WTC11 (cell line): ENCODE measurements at regions not wholly inside any gene's neighbourhood (a gene's known extent, or its start where the extent isn't known, plus 50 kb on each side); places are given as distances from the start of the nearest gene placed in this dataset.

ENCODE experiments used
- ATAC-seq: fragments of 200-7000 bp; cut with Tn5 transposase; 2 replicates; pipeline ENCODE4 v1.10.0; 2021; ENCODE audit warnings: mild to moderate bottlenecking, moderate library complexity
- CTCF ChIA-PET: fragments of 300-600 bp; sonication (Branson Sonifier 250); formaldehyde crosslinking; loops from one replicate; lab custom pipeline; 2021; ENCODE audit warnings: antibody characterized with exemption; lab: Charles Lee
- POLR2A ChIA-PET: fragments of 350-600 bp; sonication (Branson Sonifier 250); formaldehyde crosslinking; loops from one replicate; lab custom pipeline; 2021; ENCODE audit warnings: antibody characterized with exemption; lab: Charles Lee
- DNase-seq: peaks from one replicate; pipeline ENCODE4 v3.0.0; 2021; ENCODE audit warnings: low spot score
- H3K27ac Mint-ChIP-seq: 2 replicates; pipeline ENCODE4 v1.8.0; 2021; ENCODE audit warnings: mixed read lengths
- H3K27me3 Mint-ChIP-seq: 2 replicates; pipeline ENCODE4 v1.8.0; 2021; ENCODE audit warnings: low read depth, mild to moderate bottlenecking, moderate library complexity, mixed read lengths
- H3K36me3 Mint-ChIP-seq: 2 replicates; pipeline ENCODE4 v1.8.0; 2021; ENCODE audit warnings: mixed read lengths
- H3K4me1 Mint-ChIP-seq: 2 replicates; pipeline ENCODE4 v1.8.0; 2022; ENCODE audit warnings: mixed read lengths
- H3K4me3 Mint-ChIP-seq: 2 replicates; pipeline ENCODE4 v1.8.0; 2021; ENCODE audit warnings: mild to moderate bottlenecking, moderate library complexity, mixed read lengths
- H3K9me3 Mint-ChIP-seq: 2 replicates; pipeline ENCODE4 v1.8.0; 2021; ENCODE audit warnings: mixed read lengths
- EMX1 ChIP-seq: fragments of 250-450 bp; sonication (Bioruptor Pico); IDR thresholded peaks from 2 replicates; pipeline ENCODE4 v1.8.0; 2021; ENCODE audit warnings: mild to moderate bottlenecking
- ETV6 ChIP-seq: sonication (generic); formaldehyde crosslinking; IDR thresholded peaks from 2 replicates; pipeline ENCODE4 v1.8.1; 2022; ENCODE audit warnings: mild to moderate bottlenecking, missing genetic modification reagents
- JUN ChIP-seq: sonication (generic); formaldehyde crosslinking; IDR thresholded peaks from 2 replicates; pipeline ENCODE4 v1.8.0; 2023; ENCODE audit warnings: mild to moderate bottlenecking, missing genetic modification reagents
- MYBL2 ChIP-seq: sonication (generic); formaldehyde crosslinking; IDR thresholded peaks from 2 replicates; pipeline ENCODE4 v1.8.1; 2023; ENCODE audit warnings: mild to moderate bottlenecking, moderate library complexity, missing genetic modification reagents
- NR1H2 ChIP-seq: sonication (generic); formaldehyde crosslinking; IDR thresholded peaks from 2 replicates; pipeline ENCODE4 v1.9.0; 2021; ENCODE audit warnings: mild to moderate bottlenecking, moderate library complexity, missing genetic modification reagents
- NR2C2 ChIP-seq: sonication (generic); formaldehyde crosslinking; IDR thresholded peaks from 2 replicates; pipeline ENCODE4 v1.8.0; 2022; ENCODE audit warnings: mild to moderate bottlenecking, missing genetic modification reagents
- NR3C1 ChIP-seq: sonication (generic); formaldehyde crosslinking; conservative IDR thresholded peaks from 2 replicates; pipeline ENCODE4 v1.8.1; 2023; ENCODE audit warnings: low read depth, mild to moderate bottlenecking, missing genetic modification reagents
- SMAD3 ChIP-seq: sonication (generic); formaldehyde crosslinking; IDR thresholded peaks from 2 replicates; pipeline ENCODE4 v1.8.0; 2022; ENCODE audit warnings: missing genetic modification reagents, mild to moderate bottlenecking, borderline replicate concordance
- SOX15 ChIP-seq: fragments of 250-450 bp; sonication (Bioruptor Pico); IDR thresholded peaks from 2 replicates; pipeline ENCODE4 v1.9.0; 2021; ENCODE audit warnings: mild to moderate bottlenecking
- TP53 ChIP-seq: sonication (generic); formaldehyde crosslinking; IDR thresholded peaks from 2 replicates; pipeline ENCODE4 v1.8.1; 2023; ENCODE audit warnings: mild to moderate bottlenecking, missing genetic modification reagents
- ZNF232 ChIP-seq: sonication (generic); formaldehyde crosslinking; IDR thresholded peaks from 2 replicates; pipeline ENCODE4 v1.8.0; 2022; ENCODE audit warnings: mild to moderate bottlenecking, missing genetic modification reagents
- ZNF317 ChIP-seq: sonication (generic); formaldehyde crosslinking; IDR thresholded peaks from 2 replicates; pipeline ENCODE4 v1.8.1; 2023; ENCODE audit warnings: low read depth, mild to moderate bottlenecking, moderate library complexity, missing genetic modification reagents, borderline replicate concordance
- ZNF396 ChIP-seq: fragments of 250-450 bp; sonication (Bioruptor Pico); IDR thresholded peaks from 2 replicates; pipeline ENCODE4 v1.8.0; 2021; ENCODE audit warnings: mild to moderate bottlenecking, moderate library complexity, borderline replicate concordance
- TF ChIP-seq, protein P1 (sequence below): sonication (generic); formaldehyde crosslinking; conservative IDR thresholded peaks from 2 replicates; pipeline ENCODE4 v1.8.1; 2022; ENCODE audit warnings: mild to moderate bottlenecking, missing genetic modification reagents
- TF ChIP-seq, protein P2 (sequence below): sonication (generic); formaldehyde crosslinking; IDR thresholded peaks from 2 replicates; pipeline ENCODE4 v1.8.1; 2023; ENCODE audit warnings: mild to moderate bottlenecking, missing genetic modification reagents
- TF ChIP-seq, protein P3 (sequence below): fragments of 250-450 bp; sonication (Bioruptor Pico); IDR thresholded peaks from 2 replicates; pipeline ENCODE4 v1.8.0; 2021; ENCODE audit warnings: mild to moderate bottlenecking
- TF ChIP-seq, protein P4 (sequence below): fragments of 250-450 bp; sonication (Bioruptor Pico); IDR thresholded peaks from 2 replicates; pipeline ENCODE4 v1.9.0; 2021; ENCODE audit warnings: mild to moderate bottlenecking
- TF ChIP-seq, protein P5 (sequence below): sonication (generic); formaldehyde crosslinking; IDR thresholded peaks from 2 replicates; pipeline ENCODE4 v1.8.0; 2023; ENCODE audit warnings: mild to moderate bottlenecking, missing genetic modification reagents
- TF ChIP-seq, protein P6 (sequence below): fragments of 200-600 bp; IDR thresholded peaks from 2 replicates; pipeline ENCODE4 v1.8.0; 2022; ENCODE audit warnings: antibody characterized with exemption
- TF ChIP-seq, protein P7 (sequence below): sonication (generic); formaldehyde crosslinking; IDR thresholded peaks from 2 replicates; pipeline ENCODE4 v1.8.1; 2023; ENCODE audit warnings: mild to moderate bottlenecking, missing genetic modification reagents

DNA sequence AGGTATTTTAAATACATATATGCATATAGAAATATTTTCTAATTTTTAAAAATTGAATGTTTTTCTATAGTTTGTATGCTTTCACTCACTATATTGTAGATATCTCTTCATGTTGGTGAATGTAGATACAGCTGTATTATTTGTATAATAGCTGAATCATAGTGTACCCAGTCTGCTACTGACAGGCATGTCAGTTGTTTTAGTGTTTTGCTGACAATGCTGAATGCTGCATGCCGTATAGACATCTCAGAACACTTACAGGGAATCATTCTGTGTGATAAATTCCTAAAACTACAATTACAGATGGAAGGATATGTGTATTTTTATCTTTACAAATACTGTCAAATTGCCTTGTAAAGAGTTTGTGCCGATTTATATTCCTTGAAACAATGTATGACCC is 175.4 kb downstream of the SIM1 start:
- TF ChIP-seq TP53 (CRISPR knock-in tag) (no peak), JUN (CRISPR knock-in tag) (no peak), NR1H2 (CRISPR knock-in tag) (no peak), ZNF317 (CRISPR knock-in tag) (no peak), ZNF232 (CRISPR knock-in tag) (no peak), NR3C1 (CRISPR knock-in tag) (no peak)
- TF ChIP-seq, protein P1, sequence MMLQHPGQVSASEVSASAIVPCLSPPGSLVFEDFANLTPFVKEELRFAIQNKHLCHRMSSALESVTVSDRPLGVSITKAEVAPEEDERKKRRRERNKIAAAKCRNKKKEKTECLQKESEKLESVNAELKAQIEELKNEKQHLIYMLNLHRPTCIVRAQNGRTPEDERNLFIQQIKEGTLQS (CRISPR knock-in tag) = no peak
- TF ChIP-seq, protein P2, sequence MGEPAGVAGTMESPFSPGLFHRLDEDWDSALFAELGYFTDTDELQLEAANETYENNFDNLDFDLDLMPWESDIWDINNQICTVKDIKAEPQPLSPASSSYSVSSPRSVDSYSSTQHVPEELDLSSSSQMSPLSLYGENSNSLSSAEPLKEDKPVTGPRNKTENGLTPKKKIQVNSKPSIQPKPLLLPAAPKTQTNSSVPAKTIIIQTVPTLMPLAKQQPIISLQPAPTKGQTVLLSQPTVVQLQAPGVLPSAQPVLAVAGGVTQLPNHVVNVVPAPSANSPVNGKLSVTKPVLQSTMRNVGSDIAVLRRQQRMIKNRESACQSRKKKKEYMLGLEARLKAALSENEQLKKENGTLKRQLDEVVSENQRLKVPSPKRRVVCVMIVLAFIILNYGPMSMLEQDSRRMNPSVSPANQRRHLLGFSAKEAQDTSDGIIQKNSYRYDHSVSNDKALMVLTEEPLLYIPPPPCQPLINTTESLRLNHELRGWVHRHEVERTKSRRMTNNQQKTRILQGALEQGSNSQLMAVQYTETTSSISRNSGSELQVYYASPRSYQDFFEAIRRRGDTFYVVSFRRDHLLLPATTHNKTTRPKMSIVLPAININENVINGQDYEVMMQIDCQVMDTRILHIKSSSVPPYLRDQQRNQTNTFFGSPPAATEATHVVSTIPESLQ (CRISPR knock-in tag) = no peak
- TF ChIP-seq, protein P3, sequence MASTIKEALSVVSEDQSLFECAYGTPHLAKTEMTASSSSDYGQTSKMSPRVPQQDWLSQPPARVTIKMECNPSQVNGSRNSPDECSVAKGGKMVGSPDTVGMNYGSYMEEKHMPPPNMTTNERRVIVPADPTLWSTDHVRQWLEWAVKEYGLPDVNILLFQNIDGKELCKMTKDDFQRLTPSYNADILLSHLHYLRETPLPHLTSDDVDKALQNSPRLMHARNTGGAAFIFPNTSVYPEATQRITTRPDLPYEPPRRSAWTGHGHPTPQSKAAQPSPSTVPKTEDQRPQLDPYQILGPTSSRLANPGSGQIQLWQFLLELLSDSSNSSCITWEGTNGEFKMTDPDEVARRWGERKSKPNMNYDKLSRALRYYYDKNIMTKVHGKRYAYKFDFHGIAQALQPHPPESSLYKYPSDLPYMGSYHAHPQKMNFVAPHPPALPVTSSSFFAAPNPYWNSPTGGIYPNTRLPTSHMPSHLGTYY (CRISPR knock-in tag) = no peak
- DNase-seq (no peak), ATAC-seq (no peak)
- Mint-ChIP-seq H3K4me1 (0 out of 2 replicates have a peak, but pooled peaks cover 3% of the 10 kb centered on the region), H3K27ac (no peak overlapping the region), H3K36me3 (no peaks in the 10 kb centered on the region), H3K4me3 (no peak overlapping the region), H3K27me3 (no peaks in the 10 kb centered on the region), H3K9me3 (no peaks in the 10 kb centered on the region)
- ChIA-PET CTCF (no interaction called here), POLR2A (no interaction called here)

DNA sequence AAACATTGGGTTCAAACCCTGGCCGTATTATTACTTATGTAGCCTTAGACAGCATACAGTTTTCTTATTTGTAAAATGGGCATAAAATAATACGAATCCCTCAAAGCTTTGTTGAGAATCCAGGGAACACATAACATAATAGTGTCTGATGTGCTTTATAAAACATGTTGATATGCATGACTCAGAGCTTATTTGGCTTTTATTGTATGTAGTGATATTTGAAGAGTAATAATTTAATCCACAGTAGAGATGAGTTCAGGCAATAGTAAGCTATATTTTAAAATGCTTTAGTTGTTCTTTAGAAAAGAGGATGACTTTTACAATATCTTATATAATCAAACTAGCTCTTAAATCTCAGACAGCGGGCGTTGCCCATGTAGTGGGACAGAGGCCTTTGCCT is 176.4 kb downstream of the SIM1 start:
- TF ChIP-seq, protein P4, sequence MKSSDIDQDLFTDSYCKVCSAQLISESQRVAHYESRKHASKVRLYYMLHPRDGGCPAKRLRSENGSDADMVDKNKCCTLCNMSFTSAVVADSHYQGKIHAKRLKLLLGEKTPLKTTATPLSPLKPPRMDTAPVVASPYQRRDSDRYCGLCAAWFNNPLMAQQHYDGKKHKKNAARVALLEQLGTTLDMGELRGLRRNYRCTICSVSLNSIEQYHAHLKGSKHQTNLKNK (CRISPR knock-in tag) = no peak
- no peak for TF ChIP-seq ETV6
- no peak for TF ChIP-seq SMAD3 (CRISPR knock-in tag)
- no peak for TF ChIP-seq ZNF232 (CRISPR knock-in tag)
- TF ChIP-seq ZNF396 (CRISPR knock-in tag) = no peak
- no peak for TF ChIP-seq NR2C2 (CRISPR knock-in tag)
- no peak for TF ChIP-seq NR3C1 (CRISPR knock-in tag)
- no peak for TF ChIP-seq EMX1 (CRISPR knock-in tag)
- TF ChIP-seq SOX15 (CRISPR knock-in tag) = no peak
- TF ChIP-seq, protein P5, sequence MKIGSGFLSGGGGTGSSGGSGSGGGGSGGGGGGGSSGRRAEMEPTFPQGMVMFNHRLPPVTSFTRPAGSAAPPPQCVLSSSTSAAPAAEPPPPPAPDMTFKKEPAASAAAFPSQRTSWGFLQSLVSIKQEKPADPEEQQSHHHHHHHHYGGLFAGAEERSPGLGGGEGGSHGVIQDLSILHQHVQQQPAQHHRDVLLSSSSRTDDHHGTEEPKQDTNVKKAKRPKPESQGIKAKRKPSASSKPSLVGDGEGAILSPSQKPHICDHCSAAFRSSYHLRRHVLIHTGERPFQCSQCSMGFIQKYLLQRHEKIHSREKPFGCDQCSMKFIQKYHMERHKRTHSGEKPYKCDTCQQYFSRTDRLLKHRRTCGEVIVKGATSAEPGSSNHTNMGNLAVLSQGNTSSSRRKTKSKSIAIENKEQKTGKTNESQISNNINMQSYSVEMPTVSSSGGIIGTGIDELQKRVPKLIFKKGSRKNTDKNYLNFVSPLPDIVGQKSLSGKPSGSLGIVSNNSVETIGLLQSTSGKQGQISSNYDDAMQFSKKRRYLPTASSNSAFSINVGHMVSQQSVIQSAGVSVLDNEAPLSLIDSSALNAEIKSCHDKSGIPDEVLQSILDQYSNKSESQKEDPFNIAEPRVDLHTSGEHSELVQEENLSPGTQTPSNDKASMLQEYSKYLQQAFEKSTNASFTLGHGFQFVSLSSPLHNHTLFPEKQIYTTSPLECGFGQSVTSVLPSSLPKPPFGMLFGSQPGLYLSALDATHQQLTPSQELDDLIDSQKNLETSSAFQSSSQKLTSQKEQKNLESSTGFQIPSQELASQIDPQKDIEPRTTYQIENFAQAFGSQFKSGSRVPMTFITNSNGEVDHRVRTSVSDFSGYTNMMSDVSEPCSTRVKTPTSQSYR (CRISPR knock-in tag) = no peak
- TF ChIP-seq, protein P6, sequence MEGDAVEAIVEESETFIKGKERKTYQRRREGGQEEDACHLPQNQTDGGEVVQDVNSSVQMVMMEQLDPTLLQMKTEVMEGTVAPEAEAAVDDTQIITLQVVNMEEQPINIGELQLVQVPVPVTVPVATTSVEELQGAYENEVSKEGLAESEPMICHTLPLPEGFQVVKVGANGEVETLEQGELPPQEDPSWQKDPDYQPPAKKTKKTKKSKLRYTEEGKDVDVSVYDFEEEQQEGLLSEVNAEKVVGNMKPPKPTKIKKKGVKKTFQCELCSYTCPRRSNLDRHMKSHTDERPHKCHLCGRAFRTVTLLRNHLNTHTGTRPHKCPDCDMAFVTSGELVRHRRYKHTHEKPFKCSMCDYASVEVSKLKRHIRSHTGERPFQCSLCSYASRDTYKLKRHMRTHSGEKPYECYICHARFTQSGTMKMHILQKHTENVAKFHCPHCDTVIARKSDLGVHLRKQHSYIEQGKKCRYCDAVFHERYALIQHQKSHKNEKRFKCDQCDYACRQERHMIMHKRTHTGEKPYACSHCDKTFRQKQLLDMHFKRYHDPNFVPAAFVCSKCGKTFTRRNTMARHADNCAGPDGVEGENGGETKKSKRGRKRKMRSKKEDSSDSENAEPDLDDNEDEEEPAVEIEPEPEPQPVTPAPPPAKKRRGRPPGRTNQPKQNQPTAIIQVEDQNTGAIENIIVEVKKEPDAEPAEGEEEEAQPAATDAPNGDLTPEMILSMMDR = no peak
- no peak for TF ChIP-seq MYBL2
- TF ChIP-seq, protein P7, sequence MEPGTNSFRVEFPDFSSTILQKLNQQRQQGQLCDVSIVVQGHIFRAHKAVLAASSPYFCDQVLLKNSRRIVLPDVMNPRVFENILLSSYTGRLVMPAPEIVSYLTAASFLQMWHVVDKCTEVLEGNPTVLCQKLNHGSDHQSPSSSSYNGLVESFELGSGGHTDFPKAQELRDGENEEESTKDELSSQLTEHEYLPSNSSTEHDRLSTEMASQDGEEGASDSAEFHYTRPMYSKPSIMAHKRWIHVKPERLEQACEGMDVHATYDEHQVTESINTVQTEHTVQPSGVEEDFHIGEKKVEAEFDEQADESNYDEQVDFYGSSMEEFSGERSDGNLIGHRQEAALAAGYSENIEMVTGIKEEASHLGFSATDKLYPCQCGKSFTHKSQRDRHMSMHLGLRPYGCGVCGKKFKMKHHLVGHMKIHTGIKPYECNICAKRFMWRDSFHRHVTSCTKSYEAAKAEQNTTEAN (CRISPR knock-in tag) = no peak
- Mint-ChIP-seq H3K27ac (no peak overlapping the region), H3K36me3 (no peaks in the 10 kb centered on the region), H3K9me3 (no peaks in the 10 kb centered on the region), H3K4me1 (0 out of 2 replicates have a peak, but pooled peaks cover 3% of the 10 kb centered on the region), H3K4me3 (no peak overlapping the region), H3K27me3 (no peaks in the 10 kb centered on the region)
- ChIA-PET POLR2A (no interaction called here), CTCF (no interaction called here)
- ATAC-seq (no peak), DNase-seq (no peak)
